Left ventricle myocardium inferior (tissue), 1 donor: ENCODE measurements at regions not wholly inside any gene's neighbourhood (a gene's known extent, or its start where the extent isn't known, plus 50 kb on each side); places are given as distances from the start of the nearest gene placed in this dataset.

Experiments used
- DNase-seq: peaks from one replicate; pipeline ENCODE4 v3.0.0-alpha.2; 2020
- H3K27ac ChIP-seq: fragments of 200-600 bp; replicated peaks from 2 replicates; pipeline ENCODE4 v1.8.0; 2021
- H3K27me3 ChIP-seq: fragments of 200-600 bp; 2 replicates; pipeline ENCODE4 v1.8.0; 2021; ENCODE audit warnings: low read depth
- H3K36me3 ChIP-seq: fragments of 200-600 bp; 2 replicates; pipeline ENCODE4 v1.8.0; 2021
- H3K4me1 ChIP-seq: fragments of 200-600 bp; 2 replicates; pipeline ENCODE4 v1.8.0; 2021
- H3K4me3 ChIP-seq: fragments of 200-600 bp; 2 replicates; pipeline ENCODE4 v1.8.0; 2021; ENCODE audit warnings: mild to moderate bottlenecking, moderate library complexity
- H3K9me3 ChIP-seq: fragments of 200-600 bp; replicated peaks from 2 replicates; pipeline ENCODE4 v1.8.0; 2021
- CTCF ChIP-seq: fragments of 200-600 bp; IDR thresholded peaks from 2 replicates; pipeline ENCODE4 v1.8.0; 2021; ENCODE audit warnings: antibody characterized with exemption, mild to moderate bottlenecking, borderline replicate concordance
- intact Hi-C: fragments of 100-400 bp; cut with micrococcal nuclease; formaldehyde crosslinking; loops from one replicate; pipeline ENCODE4 v1.11.0; 2022
- donor health status: DM: no; HTN: yes; CAD: no; lungs with severe emphysema.

GRCh38 chr12:46577063-46577776 is 204.6 kb upstream of the SLC38A2 start:
- peaks cover 10% of the 10 kb centered on the region for H3K9me3 ChIP-seq
- no peak for TF ChIP-seq CTCF
- no peaks in the 10 kb centered on the region for H3K27me3 ChIP-seq
- no peaks in the 10 kb centered on the region for H3K36me3 ChIP-seq
- H3K27ac ChIP-seq: no peak overlapping the region
- H3K4me1 ChIP-seq: peaks cover 29% of the 10 kb centered on the region
- intact Hi-C loops: no loop called here
- H3K4me3 ChIP-seq: no peak overlapping the region
- no peak for DNase-seq

- H3K27ac ChIP-seq: no peak overlapping the region
- no peaks in the 10 kb centered on the region for H3K36me3 ChIP-seq
- H3K9me3 ChIP-seq: no peaks in the 10 kb centered on the region
- no peak for TF ChIP-seq CTCF
- peaks cover 29% of the 10 kb centered on the region for H3K4me1 ChIP-seq
- DNase-seq: no peak
- no peaks in the 10 kb centered on the region for H3K27me3 ChIP-seq
- no peak overlapping the region for H3K4me3 ChIP-seq
- intact Hi-C loops: no loop called here
Observed at GRCh38 chr12:46574847-46575246, 202.3 kb upstream of the SLC38A2 start.

- no peak for TF ChIP-seq CTCF
- H3K36me3 ChIP-seq: no peaks in the 10 kb centered on the region
- H3K4me1 ChIP-seq: peaks cover 20% of the 10 kb centered on the region
- no peaks in the 10 kb centered on the region for H3K27me3 ChIP-seq
- no peak overlapping the region for H3K27ac ChIP-seq
- intact Hi-C loops: no loop called here
- peaks cover 7% of the 10 kb centered on the region for H3K9me3 ChIP-seq
- H3K4me3 ChIP-seq: no peak overlapping the region
- no peak for DNase-seq
Observed at GRCh38 chr12:46573347-46573658, 200.7 kb upstream of the SLC38A2 start.

- Histone ChIP-seq H3K27ac (no peak overlapping the region), H3K4me1 (peaks cover 20% of the 10 kb centered on the region), H3K27me3 (no peaks in the 10 kb centered on the region), H3K36me3 (no peaks in the 10 kb centered on the region), H3K9me3 (peaks cover 12% of the 10 kb centered on the region), H3K4me3 (no peak overlapping the region)
- intact Hi-C loops: no loop called here
- TF ChIP-seq CTCF: no peak
- DNase-seq: no peak
Observed at GRCh38 chr12:46572644-46573346, 200.2 kb upstream of the SLC38A2 start.

- H3K27ac ChIP-seq: no peak overlapping the region
- peaks cover 24% of the 10 kb centered on the region for H3K9me3 ChIP-seq
- no peak overlapping the region for H3K4me3 ChIP-seq
- intact Hi-C loops: no loop called here
- no peaks in the 10 kb centered on the region for H3K27me3 ChIP-seq
- H3K4me1 ChIP-seq: peaks cover 20% of the 10 kb centered on the region
- no peaks in the 10 kb centered on the region for H3K36me3 ChIP-seq
- no peak for DNase-seq
- TF ChIP-seq CTCF: no peak
Observed at GRCh38 chr12:46571608-46572007, 199.0 kb upstream of the SLC38A2 start.
